Activated CD8-positive, alpha-beta memory T cell treated with anti-CD3 and anti-CD28 coated beads, Interleukin-2, amount 10 ng/mL, durations not matched to agents 7 days and 5 days (primary cell): ENCODE measurements at regions not wholly inside any gene's neighbourhood (a gene's known extent, or its start where the extent isn't known, plus 50 kb on each side); places are given as distances from the start of the nearest gene placed in this dataset.

ENCODE experiments used
- ATAC-seq: fragments of 150-1000 bp; cut with Tn5 transposase; one replicate; pipeline ENCODE4 v1.10.0; 2021; ENCODE audit warnings: moderate library complexity
- CTCF ChIA-PET: fragments of 350-600 bp; sonication (Branson Sonifier 250); formaldehyde crosslinking; loops from one replicate; lab custom pipeline; 2021; ENCODE audit warnings: antibody characterized with exemption; lab: Charles Lee
- DNase-seq: peaks from one replicate; pipeline ENCODE4 v3.0.0-alpha.2; 2020
- H3K27ac Mint-ChIP-seq: one replicate; pipeline ENCODE4 v1.8.0; 2021; ENCODE audit warnings: mild to moderate bottlenecking, mixed read lengths
- H3K27me3 Mint-ChIP-seq: one replicate; pipeline ENCODE4 v1.8.0; 2021; ENCODE audit warnings: mixed read lengths
- H3K36me3 Mint-ChIP-seq: one replicate; pipeline ENCODE4 v1.8.0; 2021; ENCODE audit warnings: mild to moderate bottlenecking, mixed read lengths
- H3K4me1 Mint-ChIP-seq: one replicate; pipeline ENCODE4 v1.8.0; 2021; ENCODE audit warnings: mixed read lengths
- H3K4me3 Mint-ChIP-seq: one replicate; pipeline ENCODE4 v1.8.0; 2021; ENCODE audit warnings: mild to moderate bottlenecking, moderate library complexity, mixed read lengths
- H3K9me3 Mint-ChIP-seq: one replicate; pipeline ENCODE4 v1.8.0; 2022; ENCODE audit warnings: low read depth, mixed read lengths

GRCh38 chr3:150218236-150218635, 189.9 kb upstream of the TSC22D2 start:
- H3K36me3 Mint-ChIP-seq = no peaks in the 10 kb centered on the region
- no peak overlapping the region for H3K27ac Mint-ChIP-seq
- peaks cover 2% of the 10 kb centered on the region for H3K4me1 Mint-ChIP-seq
- H3K9me3 Mint-ChIP-seq = no peaks in the 10 kb centered on the region
- ATAC-seq = no peak
- no peak for DNase-seq
- no peak overlapping the region for H3K4me3 Mint-ChIP-seq
- CTCF ChIA-PET = interaction anchor here (0.6 to 0.8 kb wide), 2 partner anchors 128 to 451 kb away, joined by 3 to 4 read pairs; no protein-coding TSS in a partner anchor
- H3K27me3 Mint-ChIP-seq = peaks cover 34% of the 10 kb centered on the region

GRCh38 chr3:150217691-150218090, 190.4 kb upstream of the TSC22D2 start:
- H3K27ac Mint-ChIP-seq = no peak overlapping the region
- CTCF ChIA-PET = interaction anchor here (0.8 kb wide), 1 partner anchor 451 kb away, joined by 4 read pairs; no protein-coding TSS in a partner anchor
- no peak overlapping the region for H3K4me3 Mint-ChIP-seq
- no peaks in the 10 kb centered on the region for H3K36me3 Mint-ChIP-seq
- no peaks in the 10 kb centered on the region for H3K9me3 Mint-ChIP-seq
- no peak for ATAC-seq
- DNase-seq = no peak
- H3K4me1 Mint-ChIP-seq = peaks cover 2% of the 10 kb centered on the region
- peaks cover 32% of the 10 kb centered on the region for H3K27me3 Mint-ChIP-seq

DNA sequence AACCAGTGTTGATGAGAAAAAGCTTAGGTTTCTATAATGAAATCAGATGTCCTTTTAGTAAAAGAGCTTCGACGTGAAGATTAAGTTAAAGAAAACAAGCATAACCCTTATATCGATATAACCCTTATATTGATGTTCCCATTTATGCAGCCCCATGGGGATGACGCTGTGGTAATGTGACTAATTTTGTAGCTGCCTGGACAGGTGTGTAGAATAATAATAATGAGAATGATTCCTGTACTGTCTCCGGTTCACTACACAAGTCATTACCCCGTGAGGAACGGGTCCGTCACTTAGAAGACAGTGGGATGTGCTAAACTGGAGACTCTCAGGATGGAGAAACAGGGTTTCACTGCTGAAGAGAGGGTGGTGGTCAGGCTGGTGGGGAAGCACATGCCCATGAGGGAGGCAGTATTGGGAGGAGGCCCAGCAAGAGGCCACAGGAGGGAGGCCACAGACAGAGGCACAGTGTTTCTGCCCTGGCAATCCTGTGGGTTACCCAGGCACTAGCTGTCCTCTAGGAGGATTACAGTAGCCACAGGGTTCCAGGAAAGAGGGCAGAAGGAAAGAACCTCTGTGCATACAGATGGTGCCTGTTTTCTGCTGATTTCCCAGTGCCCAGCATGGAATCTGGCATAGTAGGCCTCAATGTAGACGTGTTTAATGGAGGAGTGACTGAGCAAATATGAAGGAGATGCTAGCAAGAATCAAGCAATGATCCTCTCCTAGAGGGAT, 191.1 kb upstream of the TSC22D2 start:
- CTCF ChIA-PET = no interaction called here
- H3K4me3 Mint-ChIP-seq = no peak overlapping the region
- DNase-seq (no peak), ATAC-seq (no peak)
- no peak overlapping the region for H3K27ac Mint-ChIP-seq
- H3K9me3 Mint-ChIP-seq = no peaks in the 10 kb centered on the region
- peaks cover 2% of the 10 kb centered on the region for H3K4me1 Mint-ChIP-seq
- no peaks in the 10 kb centered on the region for H3K36me3 Mint-ChIP-seq
- peaks cover 30% of the 10 kb centered on the region for H3K27me3 Mint-ChIP-seq

- CTCF ChIA-PET = no interaction called here
- Mint-ChIP-seq H3K9me3 (no peaks in the 10 kb centered on the region), H3K36me3 (no peaks in the 10 kb centered on the region), H3K27me3 (peaks cover 24% of the 10 kb centered on the region), H3K4me3 (no peak overlapping the region), H3K27ac (no peak overlapping the region), H3K4me1 (peaks cover 2% of the 10 kb centered on the region)
- DNase-seq (no peak), ATAC-seq (no peak)
Measured at GRCh38 chr3:150216041-150216811, 191.9 kb upstream of the TSC22D2 start.

DNA sequence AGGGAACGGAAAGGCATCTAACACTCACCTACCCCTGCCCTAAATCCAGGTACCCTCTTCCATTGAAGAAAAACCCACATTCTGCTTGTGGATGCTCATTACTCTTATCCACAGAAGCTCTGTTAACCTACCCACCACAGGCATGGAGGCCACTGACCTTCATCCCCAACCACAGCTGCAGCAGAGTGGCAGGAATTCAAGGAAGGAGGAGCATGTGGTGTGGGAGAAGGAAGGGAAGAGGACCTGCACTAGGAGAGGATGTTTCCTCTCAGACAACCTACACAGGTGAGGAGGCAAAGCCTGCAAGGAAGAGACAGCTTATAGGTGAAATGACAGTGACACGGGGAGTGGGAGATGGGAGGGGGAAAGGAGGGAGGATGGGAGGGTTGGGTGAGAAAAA, 192.5 kb upstream of the TSC22D2 start:
- Mint-ChIP-seq H3K4me1 (no peaks in the 10 kb centered on the region), H3K36me3 (no peaks in the 10 kb centered on the region), H3K27ac (no peak overlapping the region), H3K27me3 (peaks cover 20% of the 10 kb centered on the region), H3K9me3 (no peaks in the 10 kb centered on the region), H3K4me3 (no peak overlapping the region)
- DNase-seq (no peak), ATAC-seq (no peak)
- CTCF ChIA-PET = no interaction called here

DNA sequence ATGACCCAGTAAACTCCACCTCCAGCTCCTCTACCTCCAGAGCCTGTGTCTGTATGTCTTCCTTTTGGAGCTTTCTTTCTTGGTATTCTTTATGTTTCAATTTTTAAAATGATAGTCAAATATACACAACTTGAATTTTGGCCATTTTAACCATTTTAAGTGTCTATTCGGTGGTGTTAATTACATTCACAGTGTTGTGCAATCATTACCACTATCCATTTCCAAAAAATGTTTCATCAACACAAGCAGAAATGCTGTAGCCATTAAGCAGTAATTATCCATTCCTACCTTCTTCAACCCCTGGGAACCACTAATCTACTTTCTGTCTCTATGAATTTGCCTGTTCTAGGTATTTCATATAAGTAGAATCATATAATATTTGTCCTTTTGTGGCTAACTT, 194.5 kb upstream of the TSC22D2 start:
- Mint-ChIP-seq H3K4me1 (no peaks in the 10 kb centered on the region), H3K4me3 (no peak overlapping the region), H3K36me3 (no peaks in the 10 kb centered on the region), H3K27me3 (peaks cover 21% of the 10 kb centered on the region), H3K27ac (no peak overlapping the region), H3K9me3 (no peaks in the 10 kb centered on the region)
- ATAC-seq (no peak), DNase-seq (no peak)
- CTCF ChIA-PET = no interaction called here

- Mint-ChIP-seq H3K4me3 (no peak overlapping the region), H3K27me3 (peaks cover 30% of the 10 kb centered on the region), H3K27ac (no peak overlapping the region), H3K9me3 (no peaks in the 10 kb centered on the region), H3K4me1 (no peaks in the 10 kb centered on the region), H3K36me3 (no peaks in the 10 kb centered on the region)
- ATAC-seq (no peak), DNase-seq (no peak)
- CTCF ChIA-PET = interaction anchor here (1.2 kb wide), 1 partner anchor 10 kb away, joined by 3 read pairs; no protein-coding TSS in a partner anchor
Measured at GRCh38 chr3:150210461-150211110, 197.5 kb upstream of the TSC22D2 start.

DNA sequence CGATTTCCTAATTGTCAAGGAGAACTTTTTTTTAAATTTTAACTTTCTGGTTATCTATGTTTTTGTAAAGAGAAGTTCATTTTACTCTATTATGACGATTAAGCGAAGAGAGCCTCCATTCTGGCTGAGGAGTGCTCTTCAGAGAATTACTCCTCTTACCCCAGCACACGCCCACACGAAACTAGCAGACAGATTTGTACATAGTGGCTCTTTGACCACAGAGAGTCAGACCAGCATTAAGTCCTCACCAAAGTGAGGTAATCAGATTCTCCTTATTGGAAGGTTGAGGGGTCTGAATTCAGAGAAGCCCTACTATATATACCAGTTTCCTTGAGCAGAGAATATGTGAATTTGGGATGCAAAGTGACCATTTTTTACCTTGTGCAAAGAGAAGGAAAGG, 204.8 kb upstream of the TSC22D2 start:
- DNase-seq (no peak), ATAC-seq (no peak)
- CTCF ChIA-PET = no interaction called here
- Mint-ChIP-seq H3K4me3 (no peak overlapping the region), H3K9me3 (no peaks in the 10 kb centered on the region), H3K27me3 (peaks cover 23% of the 10 kb centered on the region), H3K27ac (no peak overlapping the region), H3K36me3 (no peaks in the 10 kb centered on the region), H3K4me1 (no peaks in the 10 kb centered on the region)

DNA sequence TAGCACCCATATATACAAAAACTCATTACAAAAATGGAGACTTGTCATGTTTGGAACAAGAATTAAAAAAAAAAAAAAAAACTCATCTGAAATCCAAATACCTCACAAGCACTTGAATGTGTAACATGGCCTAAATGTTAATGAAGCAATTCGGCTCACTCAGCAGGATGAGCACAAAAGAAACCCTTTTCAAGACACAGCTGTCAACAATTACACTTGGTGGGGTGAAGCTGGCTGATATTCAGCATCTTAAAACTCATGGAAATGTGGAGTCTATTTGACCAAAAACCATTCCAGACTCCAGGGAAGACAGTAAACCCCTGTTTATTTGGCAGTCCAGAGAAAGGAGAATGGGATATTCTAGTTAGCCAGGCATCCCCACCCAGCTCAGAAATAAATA, 205.4 kb upstream of the TSC22D2 start:
- CTCF ChIA-PET = interaction anchor here (0.7 kb wide), 1 partner anchor 18 kb away, joined by 3 read pairs; no protein-coding TSS in a partner anchor
- no peak overlapping the region for H3K4me3 Mint-ChIP-seq

DNA sequence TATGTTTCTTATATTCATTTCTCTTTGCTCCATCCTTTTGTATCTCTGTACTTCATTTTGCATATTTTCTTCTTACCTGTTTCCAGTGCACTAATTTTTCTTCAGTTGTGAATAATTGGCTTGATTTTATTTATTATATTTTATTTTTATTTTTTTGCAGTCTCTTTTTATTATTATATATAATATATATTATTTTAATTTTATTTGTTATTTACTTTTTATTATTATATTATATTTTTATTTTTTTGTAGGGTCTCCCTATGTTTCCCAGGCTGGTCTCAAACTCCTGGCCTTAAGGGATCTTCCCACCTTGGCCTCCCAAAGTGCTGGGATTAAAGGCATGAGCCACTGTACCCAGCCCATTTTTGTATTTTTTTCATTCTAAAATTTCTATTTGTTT, 213.1 kb upstream of the TSC22D2 start:
- H3K27ac Mint-ChIP-seq = no peak overlapping the region
- H3K4me1 Mint-ChIP-seq = no peaks in the 10 kb centered on the region
- peaks cover 40% of the 10 kb centered on the region for H3K27me3 Mint-ChIP-seq
- ATAC-seq = no peak
- CTCF ChIA-PET = no interaction called here
- no peak for DNase-seq
- no peaks in the 10 kb centered on the region for H3K36me3 Mint-ChIP-seq
- peaks cover under 1% of the 10 kb centered on the region for H3K9me3 Mint-ChIP-seq
- H3K4me3 Mint-ChIP-seq = no peak overlapping the region

More for the DNA sequence above, 205.4 kb upstream of the TSC22D2 start:
- DNase-seq (no peak), ATAC-seq (no peak)
- Mint-ChIP-seq H3K36me3 (no peaks in the 10 kb centered on the region), H3K27me3 (peaks cover 23% of the 10 kb centered on the region), H3K9me3 (no peaks in the 10 kb centered on the region), H3K27ac (no peak overlapping the region), H3K4me1 (no peaks in the 10 kb centered on the region)

DNA sequence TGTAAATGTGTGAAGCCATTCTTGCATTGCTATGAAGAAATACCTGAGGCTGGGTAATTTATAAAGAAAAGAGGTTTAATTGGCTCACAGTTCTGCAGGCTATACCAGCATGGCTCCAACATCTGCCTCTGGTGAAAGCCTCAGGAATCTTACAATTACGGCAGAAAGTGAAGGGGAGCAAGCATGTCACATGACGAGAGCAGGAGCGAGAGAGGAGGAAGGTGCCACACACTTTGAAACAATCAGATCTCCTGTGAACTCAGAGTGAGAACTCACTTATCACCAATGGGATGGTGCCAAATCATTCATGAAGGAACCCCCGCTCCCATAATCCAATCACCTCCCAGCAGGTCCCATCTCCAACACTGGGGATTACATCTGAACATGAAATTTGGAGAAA, 213.6 kb upstream of the TSC22D2 start:
- Mint-ChIP-seq H3K9me3 (peaks cover 4% of the 10 kb centered on the region), H3K27ac (no peak overlapping the region), H3K36me3 (no peaks in the 10 kb centered on the region), H3K4me1 (no peaks in the 10 kb centered on the region), H3K27me3 (peaks cover 43% of the 10 kb centered on the region), H3K4me3 (no peak overlapping the region)
- DNase-seq (no peak), ATAC-seq (no peak)
- CTCF ChIA-PET = no interaction called here

DNA sequence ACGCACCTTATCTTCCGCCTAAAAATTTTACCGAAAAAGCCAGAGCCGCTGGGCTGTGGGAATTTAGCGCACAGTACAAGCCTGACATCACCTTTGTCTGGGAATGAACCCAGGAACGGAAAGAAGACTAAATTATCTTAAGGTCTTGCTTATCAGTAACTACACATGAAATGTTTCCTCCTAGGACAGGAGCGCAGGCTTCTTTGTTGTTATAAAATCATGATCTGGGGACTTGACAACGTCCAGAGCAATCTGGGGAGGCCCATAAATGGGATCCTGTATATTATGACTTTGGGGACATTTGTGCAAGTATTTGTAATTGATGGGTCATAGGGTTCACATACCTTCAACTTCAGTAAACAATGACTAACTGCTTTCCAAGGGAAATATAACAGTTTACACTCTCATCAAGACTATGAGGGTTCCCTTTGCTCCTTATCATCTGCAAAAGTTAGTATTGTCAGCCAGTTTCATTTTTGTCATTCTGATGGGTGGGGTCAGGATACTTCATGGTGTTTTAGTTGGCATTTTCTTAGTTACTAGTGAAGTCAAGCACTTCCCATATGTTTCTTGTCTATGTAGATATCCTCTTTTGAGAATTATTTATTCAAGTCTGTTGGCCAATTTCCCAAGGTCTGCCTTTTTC, 213.9 kb upstream of the PFN2 start:
- no peak for ATAC-seq
- H3K36me3 Mint-ChIP-seq = no peaks in the 10 kb centered on the region
- DNase-seq = no peak
- no peaks in the 10 kb centered on the region for H3K9me3 Mint-ChIP-seq
- H3K27ac Mint-ChIP-seq = no peak overlapping the region
- CTCF ChIA-PET = interaction anchor here (0.6 to 2.8 kb wide), 17 partner anchors 10 to 305 kb away, joined by 3 to 40 read pairs (median 4); partner anchors contain the start of gene PFN2
- H3K4me1 Mint-ChIP-seq = no peaks in the 10 kb centered on the region
- H3K27me3 Mint-ChIP-seq = peaks cover 30% of the 10 kb centered on the region
- no peak overlapping the region for H3K4me3 Mint-ChIP-seq
